OCI-LY1 (cell line): ENCODE measurements at regions not wholly inside any gene's neighbourhood (a gene's known extent, or its start where the extent isn't known, plus 50 kb on each side); places are given as distances from the start of the nearest gene placed in this dataset.

Experiments
- CTCF ChIP-seq: fragments of 200-600 bp; sonication (generic), shearing (Covaris generic); IDR thresholded peaks from 2 replicates; pipeline ENCODE4 v1.5.1; 2017; ENCODE audit warnings: mild to moderate bottlenecking, antibody characterized with exemption, low read length, moderate library complexity, mixed read lengths
- EZH2 ChIP-seq: fragments of 200-600 bp; sonication (generic), shearing (Covaris generic); IDR thresholded peaks from 2 replicates; pipeline ENCODE4 v1.8.0; 2017; ENCODE audit warnings: borderline replicate concordance, mixed run types, mild to moderate bottlenecking, antibody characterized with exemption, low read length, moderate library complexity, mixed read lengths

GRCh38 chr5:74542482-74542881 is 98.0 kb downstream of the ENC1 start:
- TF ChIP-seq CTCF = no peak
- no peak for TF ChIP-seq EZH2
